Dermis microvascular lymphatic vessel endothelial cell (primary cell): ENCODE measurements at regions not wholly inside any gene's neighbourhood (a gene's known extent, or its start where the extent isn't known, plus 50 kb on each side); places are given as distances from the start of the nearest gene placed in this dataset.
"Not testable (repeated sequence)": the region's sequence is repeated elsewhere in the genome, so short reads cannot be mapped to it uniquely, and the experiment has no call there.

Source experiments
- DNase-seq, 2 donors: peaks; one replicate each; pipeline versions ENCODE4 v3.0.0 to v3.0.0-alpha.2; 2010; ENCODE audit warnings: low read depth in 2 of 2

DNA sequence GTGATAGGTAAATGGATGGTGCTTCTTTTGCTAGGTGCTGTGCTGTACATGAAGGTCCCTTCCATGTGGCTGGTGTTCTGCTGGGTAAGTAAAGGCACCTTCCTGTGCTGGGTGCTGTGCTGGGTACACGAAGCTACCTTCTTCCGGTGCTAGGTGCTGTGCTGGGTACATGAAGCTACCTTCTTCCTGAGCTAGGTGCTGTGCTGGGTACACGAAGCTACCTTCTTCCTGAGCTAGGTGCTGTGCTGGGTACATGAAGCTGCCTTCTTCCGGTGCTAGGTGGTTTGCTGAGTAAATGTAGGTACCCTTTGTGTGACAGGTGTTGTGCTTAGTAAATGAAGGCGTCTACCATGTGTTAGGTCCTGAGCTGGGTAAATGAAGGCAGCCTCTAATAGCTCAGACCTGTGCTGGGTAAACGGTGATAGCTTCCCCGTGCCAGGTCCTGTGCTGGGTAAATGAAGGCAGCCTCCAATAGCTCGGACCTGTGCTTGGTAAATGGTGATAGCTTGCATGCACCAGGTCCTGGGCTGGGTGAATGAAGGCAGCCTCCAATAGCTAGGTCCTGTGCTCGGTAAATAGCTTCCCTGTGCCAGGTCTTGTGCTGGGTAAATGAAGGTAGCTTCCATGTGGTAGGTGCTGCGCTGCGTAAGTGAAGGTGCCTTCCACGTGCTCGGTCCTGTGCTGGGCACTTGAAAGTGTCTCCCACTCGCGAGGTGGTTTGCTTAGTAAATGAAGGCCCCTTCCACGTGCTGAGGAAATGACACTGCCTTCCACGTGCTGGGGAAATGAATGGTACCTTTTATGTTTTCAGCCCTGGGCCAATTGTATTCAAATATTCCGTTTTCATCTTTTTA, 115.5 kb downstream of the ERMARD start:
- DNase-seq, result no peak

DNA sequence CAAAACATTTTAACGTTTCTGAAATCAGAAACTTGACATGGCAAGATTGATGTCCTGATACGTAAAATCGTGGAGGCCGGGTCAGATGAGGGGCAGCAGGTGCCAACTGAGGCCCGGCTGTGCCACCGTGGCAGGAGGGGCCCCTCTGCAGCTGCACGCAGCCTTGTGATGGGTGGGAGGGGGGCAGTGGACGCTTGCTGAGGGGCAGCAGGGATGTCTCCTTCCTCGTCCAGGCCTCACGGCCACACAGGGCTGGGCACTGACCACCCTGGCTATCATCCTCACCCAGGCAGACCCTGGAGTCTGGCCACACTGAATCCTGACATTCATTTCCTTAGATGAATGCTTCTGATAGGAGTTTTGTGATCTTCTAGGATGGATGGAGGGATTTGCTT, 114.7 kb downstream of the ERMARD start:
- DNase-seq, result no peak

DNA sequence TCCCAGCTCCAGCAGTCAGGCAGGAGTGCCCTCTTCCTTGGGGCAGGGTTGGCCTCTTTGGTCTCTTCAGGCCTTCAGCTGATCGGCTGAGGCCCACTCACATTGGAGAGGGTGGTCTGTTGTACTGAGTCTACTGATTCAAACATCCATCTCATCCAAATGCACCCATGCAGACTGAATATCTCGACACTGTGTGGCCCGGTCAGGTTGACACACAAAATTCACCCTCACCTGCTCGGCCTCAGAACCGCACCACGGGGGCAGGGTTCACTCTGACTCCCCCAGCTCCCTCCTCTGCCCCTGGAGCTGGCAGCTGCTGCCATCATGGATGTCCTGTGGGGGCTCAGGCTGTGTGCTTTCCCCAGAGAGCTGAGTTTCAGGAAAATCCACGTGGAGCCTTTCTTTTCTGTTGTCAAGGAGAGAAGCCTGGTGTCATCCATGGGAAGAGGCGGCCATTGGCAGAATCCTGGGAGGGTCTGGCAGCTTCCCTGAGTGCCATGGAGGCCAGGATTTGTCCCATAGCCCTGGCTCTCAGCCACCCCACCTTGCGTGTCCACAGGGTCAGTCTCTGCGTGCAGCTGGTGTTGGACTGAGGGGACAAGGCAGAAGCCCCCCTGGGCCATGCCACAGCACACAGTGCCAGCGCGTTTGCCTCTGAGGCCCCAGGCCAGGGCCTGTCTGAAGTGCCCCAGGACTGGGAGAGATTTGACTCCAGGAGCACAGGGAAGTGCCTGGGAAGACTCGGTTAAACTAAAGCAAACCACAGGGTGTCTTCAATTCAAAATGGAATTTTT, 114.1 kb downstream of the ERMARD start:
- DNase-seq, result no peak

DNA sequence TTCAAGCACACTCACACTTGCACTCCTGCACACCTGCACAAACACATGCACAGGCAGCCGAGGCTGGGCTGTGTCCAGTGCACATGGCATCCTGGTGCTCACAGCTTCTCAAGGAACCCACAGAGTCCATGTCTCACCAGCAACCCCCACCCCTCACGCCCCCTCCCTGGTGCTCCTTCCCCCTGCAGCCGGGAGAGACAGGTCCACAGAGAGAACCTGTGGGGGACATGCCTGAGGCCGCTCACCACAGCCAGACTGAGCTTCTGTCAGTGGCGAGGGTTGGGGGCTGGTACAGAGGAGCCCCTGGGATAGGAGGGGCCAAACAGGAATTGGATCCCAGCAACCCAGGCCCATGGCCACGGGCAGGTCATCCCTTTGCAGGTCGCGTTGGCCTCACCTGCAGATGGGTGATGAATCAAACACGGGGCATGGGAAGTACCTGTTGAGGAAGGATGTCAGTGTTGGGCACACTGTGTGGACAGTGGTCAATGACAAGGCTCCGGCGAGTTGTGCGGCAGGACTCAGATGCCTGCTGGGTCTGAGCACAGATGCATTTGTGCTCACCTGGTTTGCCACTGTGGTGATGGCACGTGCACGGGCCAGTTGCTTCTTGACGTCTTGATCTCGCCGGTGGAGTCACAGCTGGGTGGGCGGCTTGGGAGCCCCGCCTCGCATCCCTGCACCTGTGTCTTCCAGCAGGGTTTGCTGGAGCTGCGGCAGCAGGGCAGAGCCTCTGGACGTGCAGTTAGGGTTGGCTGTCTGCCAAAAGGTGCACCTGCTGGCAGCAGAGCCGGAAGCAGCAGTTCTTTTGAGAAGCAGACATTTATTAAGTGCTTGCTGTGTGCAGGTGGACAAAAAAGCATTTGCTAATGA, 113.0 kb downstream of the ERMARD start:
- no peak for DNase-seq

DNA sequence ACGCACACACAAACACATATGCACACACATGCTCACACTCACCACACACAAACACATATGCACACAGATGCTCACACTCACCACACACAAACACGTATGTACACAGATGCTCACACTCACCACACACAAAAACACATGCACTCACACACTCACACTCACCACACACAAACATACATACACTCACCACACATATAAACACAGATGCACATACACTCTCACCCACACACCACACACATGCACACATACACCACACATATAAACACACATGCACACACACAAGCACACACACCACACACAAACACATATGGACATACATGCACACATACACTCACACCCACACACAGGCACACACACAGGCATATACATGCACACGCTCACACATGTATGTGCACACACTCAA, 112.3 kb downstream of the ERMARD start:
- no peak for DNase-seq

DNA sequence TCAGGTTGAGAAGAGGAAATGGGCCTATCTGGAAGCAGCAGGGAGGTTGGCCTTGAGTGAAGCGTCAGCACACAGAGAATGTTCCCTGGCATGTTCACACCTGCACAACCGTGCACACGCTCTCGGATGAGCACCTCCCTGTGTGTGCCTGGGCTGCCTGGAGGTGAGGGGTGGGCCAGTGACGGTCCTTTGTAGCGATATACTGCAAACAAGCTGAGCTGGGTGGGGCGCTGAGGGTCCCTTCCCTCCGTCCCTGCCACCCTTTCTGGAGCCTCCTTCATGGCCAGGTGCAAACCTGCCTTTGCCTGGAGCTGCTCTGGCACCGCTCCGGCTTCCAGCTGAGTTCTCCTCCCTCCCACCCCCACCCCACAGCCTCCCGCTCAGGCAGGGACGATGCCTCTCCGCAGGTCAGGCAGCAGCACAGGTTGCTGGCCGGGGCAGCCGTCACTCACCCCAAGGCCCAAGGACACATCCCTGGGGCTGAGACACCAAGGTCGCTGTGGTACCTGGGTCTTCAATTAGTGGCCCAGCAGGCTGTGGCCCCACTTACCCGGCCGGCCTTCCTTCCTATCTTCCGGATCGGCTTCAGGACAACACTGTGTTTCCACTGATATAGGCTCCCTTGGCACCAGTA, 111.6 kb downstream of the ERMARD start:
- DNase-seq, result no peak

DNA sequence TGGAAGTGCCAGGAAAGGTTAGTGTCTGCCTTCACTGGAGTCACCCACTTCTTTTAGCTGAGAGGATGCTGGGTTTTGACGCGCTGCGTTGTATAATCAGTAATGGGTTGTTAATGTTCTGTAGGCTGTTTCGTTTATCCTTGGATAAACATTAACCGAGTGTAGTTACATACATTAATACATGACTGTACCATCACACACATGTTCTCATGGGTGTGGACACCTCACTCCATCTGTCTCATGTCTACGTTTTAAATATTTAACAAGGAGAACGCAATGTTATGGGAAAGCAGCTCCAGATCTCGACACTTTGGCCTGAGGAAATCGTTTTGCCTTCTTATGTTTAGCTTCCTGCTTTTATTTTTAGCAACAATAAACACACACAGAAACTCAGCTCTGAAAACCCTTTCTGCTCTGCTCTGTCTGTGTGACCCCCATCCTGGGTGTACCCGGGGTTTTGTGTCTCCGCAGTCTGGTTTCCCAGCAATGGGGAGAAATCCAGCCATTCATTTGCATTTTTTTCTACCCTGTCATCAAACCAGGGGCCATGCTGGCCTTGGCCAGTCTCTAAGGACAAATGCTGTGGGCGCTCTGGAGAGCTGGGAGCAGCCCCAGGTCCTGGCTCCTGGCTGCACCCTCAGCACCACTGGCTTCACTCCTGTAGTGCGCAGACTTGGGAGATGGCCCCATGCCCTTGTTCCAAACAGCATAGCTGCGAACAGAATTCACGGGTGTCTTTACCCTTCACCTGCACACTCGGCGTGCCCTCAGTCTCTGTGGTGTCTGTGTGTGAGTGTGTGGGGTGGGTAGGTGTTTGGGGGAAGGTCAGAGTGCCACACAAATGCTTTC, 110.8 kb downstream of the ERMARD start:
- no peak for DNase-seq

DNA sequence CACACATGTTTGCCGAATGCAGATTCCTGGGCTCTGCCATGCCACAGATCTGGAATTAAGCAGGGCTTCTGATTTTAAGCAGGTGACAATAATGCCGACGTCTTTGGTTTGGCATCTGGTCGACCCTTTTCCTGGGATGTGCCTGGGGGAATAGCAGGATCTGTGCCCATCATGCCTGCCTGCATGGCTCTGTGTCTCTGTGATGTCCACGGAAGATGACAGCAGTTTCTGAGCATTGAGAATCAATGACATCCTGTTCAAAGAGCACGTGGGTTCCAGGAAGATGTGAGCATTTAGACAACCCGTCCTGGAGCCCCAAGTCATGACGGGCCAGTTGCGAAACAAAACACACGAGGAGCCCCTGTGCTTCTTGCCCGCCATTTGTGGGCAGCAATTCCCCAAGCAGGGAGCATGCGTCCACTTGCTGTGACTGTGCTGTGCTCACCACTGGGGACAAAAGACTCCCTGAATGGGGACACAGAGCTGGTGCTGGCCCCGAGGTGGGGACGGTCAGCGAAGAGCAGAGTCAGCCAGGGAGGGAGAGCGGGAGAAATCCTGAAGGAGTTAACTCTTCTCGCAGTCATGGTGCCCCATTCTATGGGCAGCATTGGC, 110.1 kb downstream of the ERMARD start:
- DNase-seq, result no peak

DNA sequence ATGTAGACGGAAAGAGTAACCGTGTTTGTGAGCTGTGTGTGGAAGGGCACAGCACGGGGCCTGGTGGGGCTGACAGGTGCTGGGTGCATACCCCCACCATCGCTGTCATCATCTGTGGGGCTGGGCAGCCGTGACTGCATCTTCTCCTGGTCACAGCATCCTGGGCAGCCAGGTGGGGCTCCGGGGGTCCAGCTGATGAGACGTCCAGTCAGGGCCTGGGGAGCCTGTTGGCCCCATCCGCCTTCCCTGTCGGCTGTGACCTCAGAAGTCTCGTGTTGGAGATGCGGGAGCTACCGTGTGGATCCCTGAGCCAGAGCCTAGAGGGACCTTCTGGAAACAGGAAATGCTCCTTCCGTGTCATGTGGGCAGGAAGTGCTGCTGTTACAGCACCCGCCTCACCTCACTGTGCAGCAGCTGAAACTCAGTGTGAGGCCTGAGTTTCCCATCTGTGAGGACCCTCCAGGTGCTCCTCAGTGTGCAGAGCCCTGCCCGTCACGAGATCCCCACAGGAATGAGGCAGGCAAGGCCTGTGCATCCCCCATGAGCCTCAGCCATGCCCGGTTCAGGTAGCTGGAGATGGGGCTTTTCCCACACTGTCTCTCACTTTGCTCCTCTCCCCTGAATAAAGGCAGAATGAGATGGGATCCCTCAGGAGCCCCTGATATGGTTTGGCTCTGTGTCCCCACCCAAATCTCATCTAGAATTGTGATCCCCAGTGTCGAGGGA, 108.7 kb downstream of the ERMARD start:
- DNase-seq, result no peak

DNA sequence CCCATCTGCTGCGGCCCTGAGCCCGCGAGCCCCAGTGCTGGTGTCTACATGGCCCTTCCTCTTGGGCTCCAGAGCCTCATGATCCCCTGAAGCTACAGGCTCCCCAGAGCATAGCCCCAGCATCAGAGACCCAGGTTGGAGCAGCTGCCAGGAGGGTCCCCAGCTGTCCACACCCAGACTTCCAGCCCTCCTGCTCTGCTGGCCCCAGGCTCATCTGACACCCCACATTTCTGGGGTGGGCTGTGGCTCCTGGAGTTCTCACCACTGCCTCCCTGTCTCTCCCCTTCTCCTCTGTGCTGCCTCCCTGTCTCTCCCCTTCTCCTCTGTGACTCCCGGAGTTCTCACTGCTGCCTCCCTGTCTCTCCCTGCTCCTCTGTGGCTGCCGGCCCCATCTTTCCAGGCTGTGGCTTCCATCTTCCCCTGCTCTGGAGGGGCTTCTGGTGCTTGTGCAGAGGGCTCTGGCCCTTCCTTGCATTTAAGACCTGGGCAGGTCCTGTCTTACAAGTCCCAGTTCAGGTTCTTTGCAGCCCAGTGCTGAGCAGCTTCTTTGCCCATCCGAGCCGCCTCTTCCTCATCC, 108.1 kb downstream of the ERMARD start:
- no peak for DNase-seq

DNA sequence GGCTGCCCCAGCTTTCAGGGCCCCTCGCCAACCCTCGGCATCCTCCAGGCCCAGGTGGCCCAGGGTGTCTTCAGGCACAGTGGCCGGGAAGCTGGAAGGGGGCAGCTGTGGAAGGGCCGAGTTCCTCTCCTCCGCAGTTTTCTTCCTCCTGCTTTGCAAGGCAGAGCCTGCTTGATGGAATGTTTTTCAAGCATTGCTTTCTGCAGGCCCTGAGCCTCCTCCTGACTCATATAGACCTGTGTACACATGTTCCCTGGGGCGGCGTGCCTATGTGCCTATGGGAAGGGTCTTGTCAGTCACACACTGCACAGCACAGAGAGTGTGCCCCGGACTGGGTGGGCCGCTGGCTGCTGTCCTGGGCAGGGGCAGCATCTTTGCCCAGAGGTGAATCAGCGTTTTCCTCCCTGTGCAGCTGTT, 107.5 kb downstream of the ERMARD start:
- DNase-seq, result no peak

DNA sequence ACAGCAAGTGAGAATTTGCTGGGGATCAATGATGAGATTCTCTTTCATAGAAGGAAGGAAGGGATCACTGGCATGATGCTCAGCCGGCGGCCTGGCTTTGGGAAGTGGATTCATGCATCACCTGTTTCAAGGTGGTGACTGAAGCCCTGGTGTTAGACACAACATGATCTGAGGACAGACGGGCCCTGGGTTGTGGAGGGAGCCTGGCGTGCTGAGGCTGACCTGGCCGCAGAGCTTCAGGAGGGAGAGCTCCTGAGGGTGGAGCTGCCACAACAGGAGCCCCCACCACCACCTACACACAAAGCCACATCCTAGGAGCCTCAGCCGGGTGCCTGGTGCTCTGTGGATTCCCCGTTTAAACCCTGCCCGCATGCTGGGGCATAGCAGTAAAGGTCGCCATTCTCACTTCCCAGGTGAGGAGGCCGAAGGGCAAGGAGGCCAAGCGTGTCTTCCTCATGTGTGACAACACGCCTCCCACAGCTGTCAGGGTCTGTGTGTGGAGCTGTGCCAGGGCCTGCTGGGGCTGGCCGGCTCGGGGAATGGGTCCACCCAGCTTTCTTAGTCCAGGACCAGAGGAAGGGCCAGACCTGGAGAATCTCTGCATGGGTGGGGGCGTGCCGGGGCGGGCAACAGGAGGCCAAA, 107.0 kb downstream of the ERMARD start:
- DNase-seq, result no peak

DNA sequence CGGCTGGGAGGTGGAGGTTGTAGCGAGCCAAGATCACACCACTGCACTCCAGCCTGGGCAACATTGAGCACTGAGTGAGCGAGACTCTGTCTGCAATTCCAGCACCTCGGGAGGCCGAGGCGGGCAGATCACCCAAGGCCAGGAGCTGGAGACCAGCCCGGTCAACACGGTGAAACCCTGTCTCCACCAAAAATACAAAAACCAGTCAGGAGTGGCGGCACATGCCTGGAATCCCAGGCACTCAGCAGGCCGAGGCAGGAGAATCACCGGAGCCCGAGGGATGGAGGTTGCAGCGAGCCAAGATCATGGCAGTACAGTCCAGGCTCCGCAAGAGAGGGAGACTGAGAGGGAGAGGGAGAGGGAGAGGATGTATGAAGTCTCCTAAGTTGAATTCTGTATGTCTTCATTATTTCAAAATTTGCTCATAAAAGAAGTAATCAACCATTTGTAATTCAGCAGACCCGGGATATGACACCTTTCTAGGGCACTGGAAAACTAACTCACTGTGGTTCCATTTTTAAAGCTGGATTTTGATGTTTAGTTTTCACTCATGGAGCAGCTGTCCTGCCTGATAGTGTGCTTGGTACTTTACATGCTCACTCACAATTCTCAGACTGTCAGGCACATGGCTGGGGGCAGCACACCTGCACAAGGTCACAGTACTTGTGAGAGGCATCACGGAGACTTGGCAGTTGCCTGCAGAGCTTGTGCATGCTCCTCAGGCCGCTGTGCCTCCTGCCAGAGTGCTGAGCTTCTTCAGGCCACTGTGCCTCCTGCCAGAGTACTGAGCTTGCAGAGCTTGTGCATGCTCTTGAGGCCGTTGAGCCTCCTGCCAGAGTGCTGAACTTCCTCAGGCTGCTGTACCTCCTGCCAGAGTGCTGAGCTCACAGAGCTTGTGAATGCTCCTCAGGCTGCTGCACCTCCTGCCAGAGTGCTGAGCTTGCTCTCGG, 106.2 kb downstream of the ERMARD start:
- no peak for DNase-seq

DNA sequence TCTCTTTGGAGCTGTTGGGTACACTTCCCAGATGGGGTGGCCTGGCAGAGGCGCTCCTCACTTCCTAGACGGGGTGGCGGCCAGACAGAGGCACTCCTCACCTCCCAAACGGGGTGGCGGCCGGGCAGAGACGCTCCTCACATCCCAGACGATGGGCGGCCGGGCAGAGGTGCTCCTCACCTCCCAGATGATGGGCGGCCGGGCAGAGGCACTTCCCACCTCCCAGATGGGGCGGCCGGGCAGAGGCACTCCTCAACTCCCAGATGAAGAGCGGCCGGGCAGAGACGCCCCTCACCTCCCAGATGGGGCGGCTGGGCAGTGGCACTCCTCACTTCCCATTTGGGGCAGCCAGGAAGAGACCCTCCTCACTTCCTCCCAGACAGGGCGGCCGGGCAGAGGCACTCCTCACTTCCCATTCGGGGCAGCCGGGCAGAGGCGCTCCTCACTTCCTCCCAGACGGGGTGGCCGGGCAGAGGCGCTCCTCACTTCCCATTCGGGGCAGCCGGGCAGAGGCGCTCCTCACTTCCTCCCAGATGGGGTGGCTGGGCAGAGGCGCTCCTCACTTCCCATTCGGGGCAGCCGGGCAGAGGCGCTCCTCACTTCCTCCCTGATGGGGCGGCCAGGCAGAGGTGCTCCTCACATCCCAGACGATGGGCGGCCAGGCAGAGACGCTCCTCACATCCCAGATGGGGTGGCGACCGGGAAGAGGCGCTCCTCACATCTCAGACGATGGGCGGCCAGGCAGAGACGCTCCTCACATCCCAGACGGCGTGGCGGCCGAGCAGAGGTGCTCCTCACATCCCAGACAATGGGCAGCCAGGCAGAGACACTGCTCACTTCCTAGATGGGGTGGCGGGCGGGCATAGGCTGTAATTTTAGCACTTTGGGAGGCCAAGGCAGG, 105.3 kb downstream of the ERMARD start:
- not testable (repeated sequence) for DNase-seq

DNA sequence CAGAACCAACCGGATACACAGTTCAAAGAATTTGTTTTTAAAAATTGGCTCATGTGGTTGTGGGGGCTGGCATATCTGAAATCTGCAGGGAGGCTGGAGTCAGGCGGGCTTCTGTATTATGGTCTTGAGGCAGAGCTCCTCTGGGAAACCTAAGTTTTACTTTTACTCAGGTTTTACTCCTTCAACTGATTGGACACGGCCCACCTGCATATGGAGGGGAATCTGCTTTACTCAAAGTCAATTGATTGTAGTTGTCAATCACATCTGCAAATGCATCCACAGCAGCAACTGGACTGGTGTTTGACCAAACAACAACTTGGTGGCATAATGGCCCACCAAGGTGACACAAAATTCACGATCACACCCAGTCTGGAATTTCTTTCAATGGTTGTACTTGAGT, 103.4 kb downstream of the ERMARD start:
- no peak for DNase-seq

DNA sequence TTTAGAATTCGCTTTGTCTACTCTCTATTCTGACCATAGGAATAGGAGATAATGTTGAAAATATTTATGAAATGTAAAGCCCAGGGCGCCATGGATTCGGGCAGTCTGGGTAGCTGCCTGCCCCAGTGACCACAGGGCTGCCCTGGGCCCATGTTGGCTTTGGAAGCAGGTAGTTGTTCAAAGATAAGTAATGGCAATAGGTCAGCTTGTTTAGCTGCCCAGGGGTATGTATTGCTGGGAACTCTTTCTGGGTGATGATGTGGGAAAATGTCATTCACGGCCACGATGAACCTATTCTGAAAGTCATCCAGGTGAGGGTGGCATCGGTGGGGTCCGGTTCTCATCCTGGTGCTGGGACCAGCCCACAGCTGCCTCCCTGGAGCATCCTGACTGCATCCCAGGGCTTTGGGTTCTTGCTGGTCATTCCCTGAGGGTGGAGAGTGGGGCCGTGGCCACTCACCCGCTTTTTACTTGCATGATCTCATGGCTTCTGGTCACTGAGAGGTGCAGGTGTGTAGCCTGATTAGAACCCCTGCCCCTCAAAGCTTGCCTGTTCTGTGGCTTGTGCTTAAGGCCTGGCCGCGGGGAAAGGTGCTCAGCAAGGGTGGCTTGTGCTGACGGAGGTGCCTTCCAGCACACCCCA, 102.8 kb downstream of the ERMARD start:
- no peak for DNase-seq
